Stimulated activated naive CD8-positive, alpha-beta T cell treated with anti-CD3 and anti-CD28 coated beads, Interleukin-15, Interleukin-2, amounts not matched to agents 100 ng/mL and 50 ng/mL, for 24 hours (primary cell): ENCODE measurements at regions not wholly inside any gene's neighbourhood (a gene's known extent, or its start where the extent isn't known, plus 50 kb on each side); places are given as distances from the start of the nearest gene placed in this dataset.
A peak's percentile ranks its signal among the peaks of the same experiment; 100 is the strongest.

Source experiments
- H3K27ac Mint-ChIP-seq: one replicate; pipeline ENCODE4 v1.8.0; 2021; ENCODE audit warnings: mild to moderate bottlenecking, mixed read lengths
- H3K27me3 Mint-ChIP-seq: one replicate; pipeline ENCODE4 v1.8.0; 2021; ENCODE audit warnings: mixed read lengths
- H3K36me3 Mint-ChIP-seq: one replicate; pipeline ENCODE4 v1.8.0; 2021; ENCODE audit warnings: low read depth, mixed read lengths
- H3K4me1 Mint-ChIP-seq: one replicate; pipeline ENCODE4 v1.8.0; 2021; ENCODE audit warnings: low read depth, mixed read lengths
- H3K4me3 Mint-ChIP-seq: one replicate; pipeline ENCODE4 v1.8.0; 2021; ENCODE audit warnings: mild to moderate bottlenecking, mixed read lengths
- H3K9me3 Mint-ChIP-seq: one replicate; pipeline ENCODE4 v1.8.0; 2021; ENCODE audit warnings: mixed read lengths

DNA sequence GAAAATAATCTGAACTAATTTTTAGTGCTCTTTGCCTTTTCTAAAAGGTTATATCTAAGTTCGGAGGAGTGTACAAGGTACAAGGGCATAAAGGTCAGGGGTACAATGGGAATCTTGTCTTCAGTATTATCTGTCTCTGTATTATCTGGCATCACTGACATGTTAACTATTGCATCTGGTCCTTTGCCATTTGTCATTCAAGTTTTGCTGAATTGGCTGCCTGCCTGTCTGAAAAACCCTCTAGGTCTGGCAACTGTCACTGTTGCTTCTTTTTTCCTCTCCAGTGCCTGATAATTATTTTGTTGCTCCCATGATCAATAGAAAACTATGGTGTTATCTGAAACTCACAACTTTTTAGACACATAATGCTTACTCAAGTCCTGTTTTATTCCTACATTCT, 112.5 kb upstream of the STK26 start:
- Mint-ChIP-seq H3K36me3 (no peaks in the 10 kb centered on the region), H3K27me3 (no peaks in the 10 kb centered on the region), H3K4me3 (no peak overlapping the region), H3K9me3 (no peaks in the 10 kb centered on the region), H3K27ac (no peak overlapping the region), H3K4me1 (no peaks in the 10 kb centered on the region)

DNA sequence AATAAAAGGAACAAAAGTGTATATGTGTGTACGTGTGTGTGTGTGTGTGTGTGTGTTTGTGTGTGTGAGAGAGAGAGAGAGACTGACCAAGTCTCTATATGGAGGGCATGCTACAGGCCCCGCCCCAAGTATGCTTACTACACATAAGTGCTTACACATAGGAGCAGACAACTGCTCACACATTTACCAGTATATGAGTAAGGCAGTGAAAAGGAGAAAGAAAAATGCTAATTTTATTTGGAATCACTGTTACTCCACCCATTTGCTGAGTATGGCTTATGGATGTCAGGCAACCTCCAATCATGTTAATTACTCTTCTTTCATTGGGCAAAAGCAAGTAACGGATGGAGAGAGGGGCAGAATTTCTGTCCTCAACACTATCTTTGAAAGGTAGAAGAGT, 107.6 kb upstream of the STK26 start:
- Mint-ChIP-seq H3K4me1 (peaks cover under 1% of the 10 kb centered on the region), H3K9me3 (no peaks in the 10 kb centered on the region), H3K27me3 (no peaks in the 10 kb centered on the region), H3K27ac (no peak overlapping the region), H3K36me3 (no peaks in the 10 kb centered on the region), H3K4me3 (no peak overlapping the region)

DNA sequence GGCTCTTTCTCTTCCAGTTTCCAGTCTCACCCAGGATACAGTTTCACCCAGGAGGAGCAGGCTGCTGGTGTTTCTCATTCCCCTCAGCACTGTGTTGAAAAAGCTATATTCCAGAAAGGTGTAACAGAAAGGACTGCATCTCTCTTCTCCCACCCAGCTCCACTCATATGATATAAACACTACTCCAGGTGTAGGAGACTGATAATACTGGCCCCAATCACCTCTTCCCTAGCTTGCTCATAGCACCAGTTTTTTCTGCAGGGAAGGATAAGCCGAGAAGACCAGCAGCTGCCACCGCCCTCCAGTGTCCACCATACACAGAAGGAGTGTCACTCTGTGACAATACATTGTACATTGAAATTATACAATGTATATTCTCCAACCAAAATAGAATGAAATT, 105.5 kb upstream of the STK26 start:
- H3K4me1 Mint-ChIP-seq, result peaks cover 3% of the 10 kb centered on the region
- no peaks in the 10 kb centered on the region for H3K36me3 Mint-ChIP-seq
- no peak overlapping the region for H3K27ac Mint-ChIP-seq
- H3K9me3 Mint-ChIP-seq, result no peaks in the 10 kb centered on the region
- no peak overlapping the region for H3K4me3 Mint-ChIP-seq
- no peaks in the 10 kb centered on the region for H3K27me3 Mint-ChIP-seq

DNA sequence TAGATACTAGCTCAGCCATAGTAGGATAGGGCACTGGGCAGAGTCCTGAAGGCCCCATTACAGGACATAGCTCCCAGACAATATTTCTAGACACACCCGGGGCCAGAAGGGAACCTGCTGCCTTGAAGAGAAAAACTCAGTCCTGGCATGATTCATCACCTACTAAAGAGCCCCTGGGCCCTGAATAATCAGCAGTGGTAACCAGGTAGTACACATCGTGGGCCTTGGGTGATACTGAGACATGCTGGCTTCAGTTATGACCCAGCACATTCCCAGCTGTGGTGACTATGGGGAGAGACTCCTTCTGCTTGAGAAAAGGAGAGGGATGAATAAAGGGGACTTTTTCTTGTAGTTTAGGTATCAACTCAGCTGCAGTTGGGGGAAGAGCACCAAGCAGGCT, 104.3 kb upstream of the STK26 start:
- Mint-ChIP-seq H3K27ac (no peak overlapping the region), H3K9me3 (no peaks in the 10 kb centered on the region), H3K27me3 (no peaks in the 10 kb centered on the region), H3K4me1 (peaks cover 3% of the 10 kb centered on the region), H3K36me3 (no peaks in the 10 kb centered on the region), H3K4me3 (no peak overlapping the region)

DNA sequence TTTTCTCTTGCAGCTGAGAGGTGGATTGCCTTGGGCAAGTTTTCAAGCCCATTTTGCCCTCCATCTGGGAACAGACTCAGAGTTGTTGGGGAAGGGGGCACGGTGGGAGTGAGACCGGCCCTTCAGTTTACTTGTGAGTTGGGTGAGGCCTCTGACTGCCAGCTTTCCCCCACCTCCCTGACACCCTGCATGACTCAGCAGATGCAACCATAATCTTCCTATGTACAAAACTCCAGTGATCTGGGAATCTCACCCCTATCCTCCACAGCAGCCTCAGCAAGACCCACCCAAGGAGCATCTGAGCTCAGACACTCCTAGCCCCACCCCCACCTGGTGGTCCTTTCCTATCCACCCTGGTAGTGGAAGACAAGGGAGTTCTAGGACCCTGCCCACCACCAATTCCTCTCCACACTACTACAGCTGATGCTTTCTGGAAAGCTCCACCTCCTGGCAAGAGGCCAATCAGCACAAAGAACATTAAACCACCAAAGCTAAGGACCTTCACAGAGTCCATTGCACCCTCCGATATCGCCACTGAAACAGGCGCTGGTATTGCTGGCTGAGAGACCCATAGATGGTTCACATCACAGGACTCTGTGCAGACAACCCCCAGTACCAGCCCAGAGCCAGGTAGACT, 99.4 kb upstream of the STK26 start:
- H3K4me3 Mint-ChIP-seq, result no peak overlapping the region
- peaks cover 4% of the 10 kb centered on the region for H3K9me3 Mint-ChIP-seq
- H3K4me1 Mint-ChIP-seq, result peaks cover 3% of the 10 kb centered on the region
- no peak overlapping the region for H3K27ac Mint-ChIP-seq
- no peaks in the 10 kb centered on the region for H3K36me3 Mint-ChIP-seq
- H3K27me3 Mint-ChIP-seq, result no peaks in the 10 kb centered on the region

DNA sequence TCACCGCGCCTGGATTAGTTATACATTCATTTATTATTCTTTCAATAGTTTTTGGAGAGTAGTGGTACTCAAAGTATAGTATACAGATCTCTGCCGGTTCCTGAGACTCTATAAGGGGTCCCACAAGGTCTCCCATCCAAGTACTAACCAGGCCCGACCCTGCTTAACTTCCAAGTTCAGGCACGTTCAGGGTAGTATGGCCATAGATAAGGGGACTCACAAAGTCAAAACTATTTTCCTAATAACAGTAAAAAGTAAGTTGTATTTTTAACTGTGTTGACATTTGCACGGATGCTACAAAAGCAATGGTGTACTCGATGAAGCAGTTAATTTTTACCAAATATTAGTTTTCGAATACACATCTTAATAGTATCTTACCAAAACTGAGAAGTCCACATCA, 84.4 kb upstream of the STK26 start:
- H3K27ac Mint-ChIP-seq, result no peak overlapping the region
- no peaks in the 10 kb centered on the region for H3K4me1 Mint-ChIP-seq
- no peaks in the 10 kb centered on the region for H3K9me3 Mint-ChIP-seq
- no peak overlapping the region for H3K4me3 Mint-ChIP-seq
- H3K36me3 Mint-ChIP-seq, result no peaks in the 10 kb centered on the region
- no peaks in the 10 kb centered on the region for H3K27me3 Mint-ChIP-seq

DNA sequence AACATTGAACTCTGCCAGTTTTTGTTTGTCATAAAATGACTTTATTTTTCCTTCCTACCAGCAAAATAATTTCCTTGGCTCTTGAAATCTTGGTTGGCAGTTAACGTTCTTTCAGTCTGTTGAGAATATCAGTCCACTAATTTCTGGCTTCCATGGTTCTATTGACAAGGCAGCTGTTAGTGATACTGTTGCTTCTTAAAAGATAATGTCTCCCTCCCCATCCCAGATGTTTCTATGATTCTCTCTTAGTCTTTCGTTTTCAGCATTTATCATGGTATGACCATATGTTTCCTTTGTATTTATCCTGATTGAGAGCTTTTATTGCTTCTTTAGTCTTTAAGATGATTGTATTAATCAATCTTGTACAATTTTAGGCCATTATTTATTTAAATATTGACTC, 81.1 kb upstream of the STK26 start:
- H3K27ac Mint-ChIP-seq, result no peak overlapping the region
- no peaks in the 10 kb centered on the region for H3K27me3 Mint-ChIP-seq
- no peaks in the 10 kb centered on the region for H3K36me3 Mint-ChIP-seq
- peaks cover 20% of the 10 kb centered on the region for H3K4me1 Mint-ChIP-seq
- H3K4me3 Mint-ChIP-seq, result no peak overlapping the region
- no peaks in the 10 kb centered on the region for H3K9me3 Mint-ChIP-seq

DNA sequence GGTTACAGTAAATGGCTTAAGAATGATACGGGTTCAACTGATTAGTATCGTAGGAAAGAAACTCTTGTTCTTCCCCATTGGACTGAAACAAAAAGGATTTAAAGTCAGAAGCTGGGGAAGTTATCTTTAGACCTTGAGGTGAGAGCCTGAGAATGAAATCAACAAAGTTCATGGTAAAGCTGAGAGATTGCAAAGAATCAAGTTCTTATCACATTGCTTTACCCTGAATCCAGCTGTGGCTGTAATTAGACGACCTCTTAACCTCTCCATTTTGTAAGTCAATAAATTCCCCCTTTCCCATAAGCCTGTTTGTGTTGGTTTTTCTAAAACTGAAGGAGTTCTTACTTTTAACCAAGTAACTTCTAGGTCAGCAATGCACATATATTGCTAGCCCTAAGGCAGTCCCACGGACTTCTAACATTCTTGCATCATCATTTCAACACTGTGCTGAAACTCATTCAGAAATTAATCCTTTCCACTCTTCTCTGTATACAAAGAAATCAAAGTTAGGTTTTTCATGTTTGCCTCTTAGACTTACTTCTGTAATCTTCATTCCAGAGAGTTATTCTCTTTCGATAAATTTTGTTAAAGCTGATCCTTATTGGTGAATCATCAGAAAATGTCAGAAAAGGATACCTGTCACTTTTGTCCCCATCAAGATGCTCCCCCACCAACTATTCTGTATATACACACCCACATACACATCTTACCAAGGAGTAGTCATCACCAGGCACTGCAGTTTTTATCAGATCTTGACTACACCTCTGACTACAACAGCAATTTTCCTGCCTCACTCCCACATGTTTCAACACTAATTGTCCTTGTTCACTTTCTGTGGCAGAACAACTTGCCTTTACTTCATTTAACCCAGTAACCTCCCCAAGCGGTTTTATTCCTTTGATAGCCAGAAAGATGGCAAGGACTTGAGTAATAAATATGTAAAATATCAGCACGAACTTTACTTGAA, 77.9 kb upstream of the STK26 start:
- no peaks in the 10 kb centered on the region for H3K36me3 Mint-ChIP-seq
- no peaks in the 10 kb centered on the region for H3K9me3 Mint-ChIP-seq
- no peaks in the 10 kb centered on the region for H3K27me3 Mint-ChIP-seq
- H3K4me3 Mint-ChIP-seq, result no peak overlapping the region
- H3K4me1 Mint-ChIP-seq, result peaks cover 20% of the 10 kb centered on the region
- H3K27ac Mint-ChIP-seq, result peak overlapping the region; percentile 84

DNA sequence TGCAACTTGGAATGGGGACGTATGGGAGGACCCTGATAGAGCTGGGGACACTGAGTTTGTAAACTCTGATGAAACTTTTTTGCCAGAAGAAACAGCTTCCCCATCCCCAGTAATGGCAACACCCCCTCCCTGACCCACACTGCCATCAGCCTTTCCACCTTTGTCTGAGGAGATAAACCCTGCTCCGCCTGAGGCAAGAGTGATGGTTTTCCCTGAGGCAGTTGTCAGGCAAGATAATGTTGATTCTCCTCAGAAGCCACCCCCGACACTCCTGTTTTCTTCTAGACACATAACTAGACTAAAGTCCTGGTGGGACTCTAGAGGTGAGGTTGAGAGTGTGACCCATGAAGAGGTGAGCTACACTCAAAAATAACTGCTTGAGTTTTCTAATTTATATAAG, 71.9 kb upstream of the STK26 start:
- H3K27ac Mint-ChIP-seq, result no peak overlapping the region
- H3K9me3 Mint-ChIP-seq, result no peaks in the 10 kb centered on the region

DNA sequence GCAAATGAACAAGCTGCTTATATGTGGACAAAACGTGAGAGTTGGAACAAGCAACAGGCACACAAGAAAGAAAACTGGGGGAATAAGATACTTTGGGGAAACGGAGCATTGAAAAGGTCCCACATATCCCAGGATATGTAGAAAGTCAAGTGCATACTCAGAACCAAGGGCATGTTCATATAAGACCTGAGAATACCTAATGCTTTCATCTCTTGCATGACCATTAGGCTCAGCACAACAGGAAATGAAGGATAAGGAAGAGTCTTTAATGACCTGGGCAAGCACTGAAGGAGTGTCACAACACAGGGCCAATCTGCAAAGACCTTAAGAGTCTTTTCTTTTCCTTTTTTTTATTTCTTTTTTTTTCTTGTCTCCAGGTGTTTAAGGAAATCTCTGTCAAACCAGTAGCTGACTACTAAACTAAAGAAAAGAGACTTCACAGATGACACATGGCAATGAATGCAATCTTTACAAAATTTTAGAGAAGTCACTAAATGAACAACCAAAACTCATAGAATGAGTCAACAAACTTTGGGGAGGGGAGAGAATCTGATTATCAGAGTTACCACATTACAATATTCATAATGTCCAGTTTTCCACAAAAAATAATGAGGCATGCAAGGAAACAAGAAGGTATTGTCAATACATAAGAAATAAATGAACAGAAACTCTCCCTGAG, 67.9 kb upstream of the STK26 start:
- Mint-ChIP-seq H3K4me3 (no peak overlapping the region), H3K36me3 (no peaks in the 10 kb centered on the region), H3K27ac (no peak overlapping the region), H3K9me3 (no peaks in the 10 kb centered on the region), H3K4me1 (peaks cover 6% of the 10 kb centered on the region), H3K27me3 (no peaks in the 10 kb centered on the region)

More for the DNA sequence above, 71.9 kb upstream of the STK26 start:
- Mint-ChIP-seq H3K27me3 (no peaks in the 10 kb centered on the region), H3K4me3 (no peak overlapping the region), H3K36me3 (no peaks in the 10 kb centered on the region), H3K4me1 (peaks cover 11% of the 10 kb centered on the region)

DNA sequence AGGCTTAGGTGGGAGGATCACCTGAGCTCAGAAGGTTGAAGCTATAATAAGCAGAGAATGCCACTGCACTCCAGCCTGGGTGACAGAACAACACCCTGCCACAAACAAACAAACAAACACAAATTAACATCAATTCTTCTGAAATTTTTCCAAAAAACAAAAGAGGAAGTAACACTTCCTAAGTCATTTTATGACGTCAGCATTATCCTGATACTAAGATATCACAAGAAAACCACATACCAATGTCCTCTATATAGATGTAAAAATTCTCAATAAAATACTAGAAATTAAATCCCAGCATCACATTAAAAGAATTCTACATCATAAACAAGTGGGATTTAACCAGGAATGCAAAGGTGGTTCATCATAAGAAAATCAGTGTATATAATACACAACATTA, 64.4 kb upstream of the STK26 start:
- no peak overlapping the region for H3K27ac Mint-ChIP-seq
- no peak overlapping the region for H3K4me3 Mint-ChIP-seq
- no peaks in the 10 kb centered on the region for H3K27me3 Mint-ChIP-seq
- H3K4me1 Mint-ChIP-seq, result peaks cover 6% of the 10 kb centered on the region
- no peaks in the 10 kb centered on the region for H3K9me3 Mint-ChIP-seq
- H3K36me3 Mint-ChIP-seq, result no peaks in the 10 kb centered on the region

DNA sequence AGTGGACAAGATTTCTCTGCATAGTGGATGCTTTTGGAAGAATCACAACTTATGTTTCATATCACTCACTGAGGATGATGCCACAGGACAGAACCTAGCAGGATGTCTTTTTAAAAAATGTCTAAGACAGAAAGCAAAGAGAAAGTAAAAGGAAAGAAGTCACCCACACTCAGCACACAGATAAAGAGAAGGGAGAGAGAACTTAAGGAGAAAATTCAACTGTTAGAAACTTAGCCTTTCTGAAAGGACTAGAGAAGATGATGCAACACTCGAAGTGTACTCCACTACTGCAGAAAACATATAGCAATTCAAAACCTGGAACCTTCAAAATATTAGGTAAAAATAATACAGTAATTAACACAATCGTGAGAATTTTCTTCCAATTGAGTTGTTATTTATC, 52.8 kb upstream of the STK26 start:
- Mint-ChIP-seq H3K9me3 (no peaks in the 10 kb centered on the region), H3K4me3 (peak overlapping the region; percentile 52), H3K27me3 (no peaks in the 10 kb centered on the region), H3K27ac (peak overlapping the region; percentile 85), H3K36me3 (no peaks in the 10 kb centered on the region), H3K4me1 (peaks cover 4% of the 10 kb centered on the region)
